Right renal pelvis (tissue), 4 donors: ENCODE measurements at regions not wholly inside any gene's neighbourhood (a gene's known extent, or its start where the extent isn't known, plus 50 kb on each side); places are given as distances from the start of the nearest gene placed in this dataset.

Experiments
- DNase-seq, 4 donors: peaks; one replicate each; pipeline ENCODE4 v3.0.0-alpha.2; 2013; ENCODE audit warnings: low read depth in 4 of 4, low spot score in 3 of 4, missing footprints in 1 of 4

DNA sequence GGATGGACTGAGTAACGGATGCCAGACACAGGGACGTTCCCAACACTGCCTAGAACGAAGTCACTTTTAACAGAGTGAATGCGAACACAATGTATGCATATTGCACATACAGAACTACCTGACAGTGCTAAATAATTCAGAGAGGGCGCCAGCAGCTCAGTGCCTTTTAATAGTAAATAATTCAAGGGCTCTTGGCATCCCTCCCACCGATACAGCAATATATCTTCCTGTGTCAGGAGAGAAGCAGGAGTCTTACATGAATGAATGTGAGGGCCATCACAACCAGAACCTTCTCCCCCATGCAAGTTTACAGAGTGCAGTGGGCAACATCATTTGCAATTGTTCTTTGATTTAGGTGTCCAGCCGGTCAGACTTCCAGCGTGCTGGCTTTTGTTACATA lies 88.4 kb upstream of the KCNG1 start:
- no peak for DNase-seq

GRCh38 chr20:51108638-51109363 lies 85.9 kb upstream of the KCNG1 start:
- no peak for DNase-seq

GRCh38 chr20:51106011-51106410 lies 83.1 kb upstream of the KCNG1 start:
- no peak for DNase-seq

DNA sequence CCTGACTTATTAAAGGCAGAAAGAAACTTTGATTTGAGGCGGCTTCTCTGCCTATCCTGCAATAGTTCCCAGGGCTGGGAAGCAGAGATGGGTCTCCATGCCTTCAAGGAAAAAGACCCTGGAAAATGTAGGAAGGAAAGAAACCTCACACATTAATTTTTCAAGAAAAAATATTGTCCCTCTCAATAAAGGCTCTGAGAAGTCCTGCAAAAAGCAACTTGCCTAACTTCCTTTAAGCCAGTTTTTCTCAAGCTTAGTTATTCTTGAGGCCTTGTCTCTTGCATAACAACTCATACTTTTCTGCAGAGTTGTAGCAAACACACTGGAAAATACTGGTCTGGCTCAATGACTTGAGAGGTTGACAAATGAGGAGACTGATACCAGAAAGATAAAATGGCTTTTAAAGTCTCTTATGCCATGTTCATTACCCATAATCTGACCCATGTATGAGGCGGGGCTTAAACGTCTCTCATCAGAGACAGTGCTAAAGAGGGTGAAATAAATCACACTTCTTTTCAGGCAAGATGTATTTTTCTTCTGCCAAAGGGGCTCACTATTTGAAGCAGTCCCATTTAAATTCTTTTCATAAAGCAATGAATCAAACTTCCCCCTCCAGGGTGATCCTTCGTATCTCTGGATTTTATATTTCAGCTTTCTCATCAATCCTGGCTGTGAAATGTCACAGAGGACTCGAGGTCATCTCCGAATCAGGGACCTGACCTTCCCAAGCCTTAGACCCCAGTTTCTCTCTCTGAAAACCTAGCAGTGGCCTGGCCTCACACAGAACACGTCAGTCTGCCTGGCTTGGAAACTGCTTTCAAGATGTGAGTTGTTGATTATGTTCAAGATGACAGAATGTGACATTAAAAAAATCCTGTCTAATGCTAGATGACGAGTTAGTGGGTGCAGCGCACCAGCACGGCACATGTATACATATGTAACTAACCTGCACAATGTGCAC lies 82.3 kb upstream of the KCNG1 start:
- DNase-seq: no peak

- no peak for DNase-seq
Measured at GRCh38 chr20:51100617-51101016, 77.7 kb upstream of the KCNG1 start.

DNA sequence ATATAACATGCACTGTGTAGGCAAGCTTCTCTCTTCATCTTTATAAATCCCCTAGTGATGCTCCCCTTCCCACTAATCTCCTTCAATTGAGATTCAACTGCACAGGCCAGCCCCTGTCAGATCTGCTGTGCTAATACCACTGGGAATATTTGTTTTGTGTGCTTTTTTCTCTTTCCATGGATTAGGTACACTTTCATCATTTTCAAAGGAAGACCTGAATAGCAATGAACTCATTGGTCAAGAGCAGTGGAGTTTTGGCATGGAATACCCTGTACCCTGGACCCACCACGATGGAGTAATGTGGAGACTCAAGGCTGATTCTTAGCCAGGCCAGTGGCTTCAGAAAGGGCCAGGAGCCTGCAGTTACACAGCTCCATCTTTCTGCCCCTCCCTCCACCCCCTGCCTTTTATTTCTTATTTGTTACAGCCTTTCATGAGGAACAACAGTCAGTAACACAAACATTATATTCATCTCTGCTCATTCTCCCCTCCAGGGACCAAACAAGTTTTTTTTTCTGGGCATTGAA lies 75.4 kb upstream of the KCNG1 start:
- DNase-seq: no peak

GRCh38 chr20:51097351-51098120 lies 74.6 kb upstream of the KCNG1 start:
- no peak for DNase-seq

DNA sequence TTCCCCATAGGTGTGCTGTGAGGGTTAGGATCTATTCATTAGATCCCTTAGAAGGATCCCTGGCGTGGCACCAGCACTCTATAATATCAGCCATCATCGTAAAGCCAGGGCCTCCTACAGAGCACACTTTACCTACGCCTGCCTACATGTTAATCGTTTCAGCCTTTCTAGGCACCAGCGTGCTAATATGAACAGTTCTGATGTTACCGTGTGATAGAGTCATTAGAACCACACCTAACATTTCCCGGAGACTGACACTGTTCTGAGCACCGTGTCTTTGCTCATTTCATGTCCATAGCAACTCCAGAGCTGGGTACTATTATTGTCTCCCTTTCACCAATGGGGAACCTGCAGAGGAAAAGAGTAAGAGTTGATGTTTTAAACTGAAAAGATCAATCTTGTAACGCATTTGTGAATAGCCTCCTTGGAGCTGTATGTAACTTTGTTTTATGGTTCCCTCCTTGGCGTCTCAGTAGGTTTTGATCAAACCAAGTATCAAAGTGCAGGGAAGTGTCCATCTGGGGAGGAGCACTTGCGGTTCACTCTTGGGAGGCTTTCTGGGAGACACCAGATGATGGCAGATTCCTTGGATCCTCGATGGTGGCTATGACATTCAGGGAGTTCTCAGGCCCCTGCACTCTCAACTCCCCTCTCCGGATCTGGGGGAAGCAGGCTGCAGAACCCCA lies 73.8 kb upstream of the KCNG1 start:
- no peak for DNase-seq

- DNase-seq: no peak
Measured at GRCh38 chr20:51095633-51096521, 73.0 kb upstream of the KCNG1 start.

DNA sequence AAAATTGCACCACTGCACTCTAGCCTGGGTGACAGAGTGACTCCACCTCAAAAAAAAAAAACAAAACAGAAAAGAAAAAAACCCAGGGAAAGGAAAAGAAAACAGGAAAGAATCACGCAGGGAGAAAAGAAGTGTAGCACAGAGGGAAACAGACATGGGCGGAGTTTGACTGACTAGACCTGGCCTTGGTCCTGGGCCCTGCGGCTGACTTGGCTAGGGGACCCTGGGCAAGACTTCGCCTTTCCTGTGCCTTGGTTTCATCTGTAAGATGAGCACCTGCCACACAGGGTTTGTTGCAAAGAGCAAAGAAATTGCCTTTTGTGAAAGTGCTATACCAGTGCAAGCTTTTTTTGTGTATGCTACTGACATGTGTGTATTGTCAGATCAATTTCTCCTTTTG lies 71.3 kb upstream of the KCNG1 start:
- no peak for DNase-seq

DNA sequence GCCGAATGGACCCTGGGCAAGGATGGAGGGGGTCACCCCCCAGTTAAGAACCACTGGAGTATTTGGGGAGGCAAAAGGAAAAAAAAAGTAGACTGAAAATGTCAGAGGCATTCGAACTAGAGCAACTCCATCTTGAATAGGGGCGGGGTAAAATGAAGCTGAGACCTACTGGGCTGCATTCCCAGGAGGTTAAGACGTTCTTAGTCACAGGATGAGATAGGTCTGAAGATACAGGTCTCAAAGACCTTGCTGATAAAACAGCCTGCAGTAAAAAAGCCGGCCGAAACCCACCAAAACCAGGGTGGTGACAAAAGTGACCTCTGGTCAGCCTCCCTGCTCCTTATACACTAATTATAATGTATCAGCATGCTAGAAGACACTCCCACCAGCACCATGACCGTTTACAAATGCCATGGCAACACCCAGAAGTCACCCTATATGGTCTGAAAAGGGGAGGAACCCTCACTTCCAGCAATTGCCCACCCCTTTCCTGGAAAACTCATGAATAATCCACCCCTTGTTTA lies 70.4 kb upstream of the KCNG1 start:
- DNase-seq: no peak

DNA sequence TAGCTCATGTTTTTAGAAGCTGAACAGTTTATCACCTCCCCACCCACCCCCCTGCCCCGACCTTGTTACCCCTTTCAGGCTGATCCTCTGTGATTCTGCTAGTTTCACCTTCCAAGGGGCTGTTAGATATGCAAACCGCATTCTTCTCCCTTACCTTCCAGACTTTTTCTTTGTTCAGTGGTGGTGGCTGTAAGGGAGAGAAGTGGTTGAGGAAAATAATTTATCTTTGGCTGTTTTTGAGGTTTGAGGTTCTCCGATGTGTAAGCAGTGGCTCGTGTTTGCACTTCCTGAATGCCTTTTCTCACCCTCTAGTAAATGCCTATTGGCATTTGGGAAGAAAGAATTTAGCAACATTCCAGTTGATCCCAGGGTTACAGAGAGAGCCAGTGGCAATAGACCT lies 69.4 kb upstream of the KCNG1 start:
- DNase-seq: no peak

DNA sequence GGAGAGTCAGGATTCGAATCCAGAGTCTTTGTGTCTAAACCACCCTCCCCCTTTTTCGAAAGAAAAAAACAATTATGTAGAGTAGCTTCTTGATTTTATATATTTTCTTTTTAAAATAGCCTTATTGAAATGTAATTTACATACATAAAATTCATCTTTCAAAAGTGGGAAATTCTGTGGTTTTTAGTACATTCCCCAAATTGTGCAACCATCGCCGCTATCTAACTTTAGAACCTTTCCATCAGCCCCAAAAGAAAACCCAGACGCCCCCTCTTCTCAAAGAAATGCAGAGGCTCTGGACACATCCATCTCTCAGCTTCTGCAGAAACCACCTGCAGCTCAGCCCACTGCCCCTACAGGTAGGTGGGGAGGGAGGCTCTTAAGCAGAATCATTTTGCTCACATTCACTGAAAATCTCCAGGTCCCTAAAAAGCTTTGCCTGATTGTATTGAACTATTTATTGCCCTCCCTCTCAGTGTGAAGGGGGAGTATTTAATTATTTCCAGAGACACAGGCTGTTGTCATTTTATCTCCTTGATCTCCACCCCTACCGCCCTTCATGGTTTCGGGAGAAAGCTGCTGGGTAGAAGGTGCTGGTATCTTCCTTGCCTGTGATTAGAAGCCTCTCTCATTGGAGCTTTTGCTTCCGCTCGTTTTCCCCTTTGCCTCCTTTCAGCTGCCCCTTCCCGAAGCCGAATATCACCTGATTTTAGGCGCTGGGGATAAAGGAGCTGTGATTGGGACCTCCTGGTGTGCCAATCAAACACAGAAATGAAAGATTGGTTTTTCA lies 68.7 kb upstream of the KCNG1 start:
- no peak for DNase-seq

DNA sequence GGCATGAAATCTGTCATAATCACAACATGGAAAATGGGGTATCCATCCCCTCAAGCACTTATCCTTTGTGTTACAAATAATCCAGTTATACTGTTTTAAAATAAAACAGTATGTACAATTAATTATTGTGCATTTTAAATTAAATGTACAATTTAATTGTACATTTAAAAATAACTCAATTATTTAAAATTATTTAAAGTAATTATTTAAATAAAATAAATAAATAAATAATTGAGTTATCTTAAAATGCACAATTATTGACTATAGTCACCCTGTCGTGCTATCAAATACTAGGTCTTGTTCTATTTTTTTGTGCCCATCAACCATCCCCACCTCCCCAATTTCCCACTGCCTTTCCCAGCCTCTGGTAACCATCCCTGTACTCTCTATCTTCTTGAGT lies 66.9 kb upstream of the KCNG1 start:
- DNase-seq: no peak

- DNase-seq: no peak
Measured at GRCh38 chr20:51089272-51089781, 66.4 kb upstream of the KCNG1 start.

DNA sequence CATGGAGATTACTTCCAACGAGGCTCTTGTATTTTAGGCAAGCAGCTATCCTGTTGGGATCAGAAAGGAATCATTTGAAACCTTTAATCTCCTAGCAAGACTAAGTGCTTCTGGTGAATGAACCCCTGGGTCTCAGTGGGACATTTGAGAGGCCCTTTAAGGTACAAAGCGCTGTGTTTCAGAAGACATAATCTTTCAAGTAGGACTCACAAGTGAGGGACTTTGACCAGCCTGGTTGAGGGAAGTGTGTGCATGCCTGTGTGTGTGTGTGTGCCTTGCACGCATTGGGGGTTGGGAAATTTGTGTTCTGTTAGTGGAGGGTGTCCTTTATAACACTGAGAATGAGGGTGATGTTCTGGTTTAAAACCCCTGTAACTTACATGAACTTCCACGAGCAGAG lies 64.4 kb upstream of the KCNG1 start:
- DNase-seq: no peak

- no peak for DNase-seq
Measured at GRCh38 chr20:51085769-51086168, 62.9 kb upstream of the KCNG1 start.
